GM19328 (cell line): ENCODE measurements at regions not wholly inside any gene's neighbourhood (a gene's known extent, or its start where the extent isn't known, plus 50 kb on each side); places are given as distances from the start of the nearest gene placed in this dataset.

Experiments
- ATAC-seq: cut with Tn5 transposase; IDR thresholded peaks from one replicate; pipeline ENCODE4 v1.9.1; 2021; ENCODE audit warnings: mild to moderate bottlenecking, moderate library complexity; ENCODE audit not compliant: unreplicated experiment

DNA sequence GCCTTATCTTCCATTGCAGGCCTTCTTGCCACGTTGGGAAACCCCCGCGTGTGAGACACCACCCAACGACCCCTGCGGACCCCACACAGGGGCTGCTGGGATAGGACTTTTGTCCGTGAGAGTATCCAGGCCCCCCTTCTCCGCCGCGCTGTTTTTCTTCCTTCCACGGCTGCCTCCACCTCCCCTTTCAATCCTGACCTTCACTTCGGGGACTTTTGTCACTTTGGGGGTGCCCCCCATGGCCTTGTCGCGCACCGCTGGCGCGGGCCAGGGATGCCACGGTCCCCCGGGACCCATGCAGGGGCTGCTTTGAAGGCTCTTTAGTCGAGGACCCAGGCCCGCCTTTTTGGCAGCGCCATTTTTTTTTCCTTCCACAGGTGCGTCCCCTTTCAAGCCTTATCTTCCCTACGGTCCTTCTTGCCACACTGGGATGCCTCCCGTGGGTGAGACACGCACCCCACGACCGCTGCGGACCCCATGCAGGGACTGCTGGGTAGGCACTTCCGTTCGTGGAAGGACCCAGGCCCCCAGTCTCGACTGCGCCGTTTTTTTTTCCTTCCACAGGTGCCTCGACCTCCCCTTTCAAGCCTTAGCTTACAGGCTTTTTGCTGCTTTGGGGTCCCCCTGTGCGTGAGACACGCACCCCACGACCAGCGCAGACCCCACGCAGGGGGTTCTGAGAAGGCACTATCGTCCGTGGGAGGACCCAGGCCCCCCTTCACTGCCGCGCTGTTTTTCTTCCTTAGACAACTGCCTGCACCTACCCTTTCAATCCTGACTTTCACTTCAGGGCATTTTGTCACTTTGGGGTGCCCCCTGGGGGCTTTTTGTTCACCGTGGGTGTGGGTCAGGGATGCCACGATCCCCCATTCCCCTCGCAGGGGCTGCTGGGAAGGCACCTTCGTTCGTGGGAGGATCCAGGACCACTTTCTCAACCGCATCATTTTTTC is 267.4 kb downstream of the ALG10 start:
- no peak for ATAC-seq

DNA sequence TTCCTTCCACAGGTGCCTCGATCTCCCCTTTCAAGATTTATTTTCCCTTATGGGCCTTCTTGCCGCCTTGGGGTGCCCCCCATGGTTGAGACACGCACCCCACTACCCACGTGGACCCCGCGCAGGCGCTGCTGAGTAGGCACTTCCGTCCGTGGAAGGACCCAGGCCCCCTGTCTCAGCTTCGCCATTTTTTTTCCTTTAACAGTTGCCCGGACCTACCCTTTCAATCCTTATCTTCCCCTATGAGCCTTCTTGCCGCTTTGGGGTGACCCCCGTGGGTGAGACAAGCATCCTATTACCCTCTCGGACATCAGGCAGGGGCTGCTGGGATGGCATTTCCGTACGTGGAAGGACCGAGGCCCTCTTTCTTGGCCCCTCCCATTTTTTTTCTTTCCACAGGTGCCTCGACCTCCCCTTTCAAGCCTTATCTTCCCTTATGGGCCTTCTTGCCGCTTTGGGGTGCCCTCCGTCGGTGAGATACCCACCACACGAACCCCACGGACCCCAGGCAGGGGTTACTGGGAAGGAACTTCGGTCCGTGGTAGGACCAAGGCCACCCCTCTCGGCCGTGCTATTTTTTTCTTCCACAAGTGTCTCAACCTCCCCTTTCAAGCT is 268.2 kb downstream of the ALG10 start:
- no peak for ATAC-seq

DNA sequence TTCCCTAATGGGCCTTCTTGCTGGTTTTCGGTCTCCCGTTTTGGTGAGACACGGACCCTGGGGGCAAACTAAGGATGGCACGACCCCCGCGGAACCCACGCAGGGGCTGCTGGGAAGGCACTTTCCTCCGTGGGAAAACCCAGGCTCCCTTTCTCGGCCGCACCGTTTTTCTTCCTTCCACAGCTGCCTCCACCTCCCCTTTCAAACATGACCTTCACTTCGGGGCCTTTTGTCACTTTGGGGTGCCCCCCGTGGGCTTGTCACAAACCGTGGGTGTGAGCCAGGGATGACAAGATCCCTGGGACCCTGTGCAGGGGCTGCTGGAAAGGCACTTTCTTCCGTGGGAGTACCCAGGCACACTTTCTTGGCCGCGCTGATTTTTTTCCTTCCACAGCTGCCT is 268.7 kb downstream of the ALG10 start:
- no peak for ATAC-seq

DNA sequence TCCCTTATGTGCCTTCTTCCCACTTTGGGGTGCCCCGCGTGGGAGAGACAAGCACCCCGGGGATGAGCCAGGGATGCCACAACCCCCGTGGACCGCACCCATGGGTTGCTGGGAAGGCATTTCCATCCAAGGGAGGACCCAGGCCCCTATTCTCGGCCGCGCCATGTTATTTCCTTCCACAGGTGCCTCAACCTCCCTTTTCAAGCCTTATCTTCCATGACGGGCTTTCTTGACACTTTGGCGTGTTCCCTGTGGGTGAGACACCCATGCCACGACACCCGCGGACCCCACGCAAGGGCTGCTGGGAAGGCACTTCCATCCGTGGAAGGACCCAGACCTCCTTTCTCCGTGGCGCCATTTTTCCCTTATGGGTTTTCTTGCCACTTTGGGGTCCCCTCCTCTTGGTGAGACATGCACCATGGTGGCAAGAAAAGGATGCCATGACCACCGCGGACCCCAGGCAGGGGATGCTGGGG is 269.2 kb downstream of the ALG10 start:
- no peak for ATAC-seq

DNA sequence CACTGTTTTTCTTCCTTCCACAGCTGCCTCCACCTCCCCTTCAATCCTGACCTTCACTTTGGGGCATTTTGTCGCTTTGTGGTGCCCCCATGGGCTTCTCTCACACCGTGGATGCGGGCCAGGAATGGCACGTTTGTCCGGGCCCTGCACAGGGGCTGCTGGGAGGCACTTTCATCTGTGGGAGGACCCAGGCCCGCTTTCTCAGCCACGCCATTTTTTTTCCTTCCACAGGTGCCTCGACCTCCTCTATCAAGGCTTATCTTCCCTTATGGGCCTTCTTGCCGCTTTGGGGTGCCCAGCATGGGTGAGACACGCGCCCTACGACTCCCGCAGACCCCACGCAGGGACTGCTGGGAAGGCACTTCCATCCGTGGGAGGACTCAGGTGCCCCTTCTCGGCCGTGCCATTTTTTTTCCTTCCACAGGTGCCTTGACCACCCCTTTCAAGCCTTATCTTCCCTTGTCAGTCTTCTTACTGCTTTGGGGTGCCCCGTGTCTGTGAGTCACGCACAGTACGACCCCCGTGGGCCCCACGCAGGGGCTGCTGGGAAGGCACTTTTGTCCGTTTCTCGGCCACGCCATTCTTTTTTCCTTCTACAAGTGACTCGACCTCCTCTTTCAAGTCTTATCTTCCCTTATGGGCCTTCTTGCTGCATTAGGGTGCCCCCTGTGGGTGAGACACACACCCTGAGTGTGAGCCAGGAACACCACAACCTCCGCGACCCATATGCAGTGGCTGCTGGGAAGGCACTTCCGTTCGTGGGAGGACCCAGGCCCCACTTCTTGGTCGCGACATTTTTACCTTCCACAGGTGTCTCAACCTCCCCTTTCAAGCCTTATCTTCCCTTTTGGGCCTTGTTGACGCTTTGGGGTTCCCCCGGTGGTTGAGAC is 270.7 kb downstream of the ALG10 start:
- no peak for ATAC-seq

DNA sequence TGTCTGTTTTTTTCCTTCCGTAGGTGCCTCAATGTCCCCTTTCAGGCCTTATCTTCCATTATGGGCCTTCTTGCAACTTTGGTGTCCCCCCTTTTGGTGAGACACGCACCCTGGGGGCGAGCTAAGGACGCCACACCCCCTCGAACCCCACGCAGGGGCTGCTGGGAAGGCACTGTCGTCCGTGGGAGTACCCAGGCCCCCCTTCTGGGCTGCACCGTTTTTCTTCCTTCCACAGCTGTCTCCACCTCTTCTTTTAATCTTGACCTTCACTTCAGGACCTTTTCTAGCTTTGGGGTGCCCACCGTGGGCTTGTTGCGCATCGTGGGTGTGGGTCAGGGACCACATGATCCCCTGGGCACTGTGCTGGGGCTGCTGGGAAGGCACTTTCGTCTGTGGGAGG is 271.8 kb downstream of the ALG10 start:
- no peak for ATAC-seq

DNA sequence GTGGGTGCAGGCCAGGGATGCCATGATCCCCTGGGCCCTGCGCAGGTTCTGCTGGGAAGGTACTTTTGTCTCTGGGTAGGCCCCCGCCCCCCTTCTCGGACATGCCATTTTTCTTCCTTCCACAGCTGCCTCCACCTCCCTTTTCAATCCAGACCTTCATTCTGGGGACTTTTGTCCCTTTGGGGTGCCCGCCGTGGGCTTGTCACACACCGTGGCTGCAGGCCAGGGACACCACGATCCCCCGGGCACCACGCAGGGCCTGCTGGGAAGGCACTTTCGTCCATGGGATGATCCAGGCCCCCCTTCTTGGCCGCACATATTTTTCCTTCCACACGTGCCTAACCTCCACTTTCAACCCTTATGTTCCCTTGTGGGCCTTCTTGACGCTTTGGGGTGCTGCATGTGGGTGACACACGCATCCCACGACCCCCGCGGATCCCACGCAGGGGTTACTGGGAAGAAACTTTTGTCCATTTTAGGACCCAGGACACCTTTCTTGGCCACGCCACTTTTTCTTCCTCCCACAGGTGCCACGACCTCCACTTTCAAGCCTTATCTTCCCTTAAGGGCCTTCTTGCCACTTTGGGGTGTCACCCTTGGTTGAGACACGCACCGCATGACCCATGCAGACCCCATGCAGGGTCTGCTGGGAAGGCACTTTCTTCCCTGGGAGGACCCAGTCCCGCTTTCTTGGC is 272.5 kb downstream of the ALG10 start:
- ATAC-seq, result no peak

DNA sequence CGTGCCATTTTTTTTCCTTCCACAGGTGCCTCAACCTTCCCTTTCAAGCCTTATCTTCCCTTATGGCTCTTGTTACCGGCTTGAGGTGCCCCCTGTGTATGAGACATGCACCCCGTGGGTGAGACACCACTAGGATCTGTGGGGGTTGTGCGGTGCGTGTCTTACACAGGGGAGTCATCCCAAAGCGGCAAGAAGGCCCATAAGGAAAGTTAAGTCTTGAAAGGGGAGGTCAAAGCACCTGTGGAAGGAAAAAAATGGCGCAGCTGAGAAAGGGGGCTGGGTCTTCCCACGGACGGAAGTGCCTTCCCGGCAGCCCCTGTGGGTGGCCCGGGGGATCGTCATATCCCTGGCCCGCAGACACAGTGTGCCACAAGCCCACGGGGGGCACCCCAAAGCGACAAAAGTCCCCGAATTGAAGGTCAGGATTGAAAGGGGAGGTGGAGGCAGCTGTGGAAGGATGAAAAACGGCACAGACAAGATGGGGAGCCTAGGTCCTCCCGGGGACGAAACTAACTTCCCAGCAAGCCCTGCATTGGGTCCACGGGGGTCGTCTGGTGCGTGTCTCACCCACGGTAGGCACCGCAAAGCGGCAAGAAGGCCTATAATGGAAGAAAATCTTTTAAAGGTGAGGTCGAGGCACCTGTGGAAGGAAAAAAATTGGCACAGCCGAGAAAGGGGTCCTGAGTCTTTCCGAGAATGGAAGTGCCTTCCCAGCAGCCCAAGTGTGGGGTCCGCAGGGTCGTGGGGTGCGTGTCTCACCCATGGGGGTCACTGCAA is 273.3 kb downstream of the ALG10 start:
- ATAC-seq, result no peak

DNA sequence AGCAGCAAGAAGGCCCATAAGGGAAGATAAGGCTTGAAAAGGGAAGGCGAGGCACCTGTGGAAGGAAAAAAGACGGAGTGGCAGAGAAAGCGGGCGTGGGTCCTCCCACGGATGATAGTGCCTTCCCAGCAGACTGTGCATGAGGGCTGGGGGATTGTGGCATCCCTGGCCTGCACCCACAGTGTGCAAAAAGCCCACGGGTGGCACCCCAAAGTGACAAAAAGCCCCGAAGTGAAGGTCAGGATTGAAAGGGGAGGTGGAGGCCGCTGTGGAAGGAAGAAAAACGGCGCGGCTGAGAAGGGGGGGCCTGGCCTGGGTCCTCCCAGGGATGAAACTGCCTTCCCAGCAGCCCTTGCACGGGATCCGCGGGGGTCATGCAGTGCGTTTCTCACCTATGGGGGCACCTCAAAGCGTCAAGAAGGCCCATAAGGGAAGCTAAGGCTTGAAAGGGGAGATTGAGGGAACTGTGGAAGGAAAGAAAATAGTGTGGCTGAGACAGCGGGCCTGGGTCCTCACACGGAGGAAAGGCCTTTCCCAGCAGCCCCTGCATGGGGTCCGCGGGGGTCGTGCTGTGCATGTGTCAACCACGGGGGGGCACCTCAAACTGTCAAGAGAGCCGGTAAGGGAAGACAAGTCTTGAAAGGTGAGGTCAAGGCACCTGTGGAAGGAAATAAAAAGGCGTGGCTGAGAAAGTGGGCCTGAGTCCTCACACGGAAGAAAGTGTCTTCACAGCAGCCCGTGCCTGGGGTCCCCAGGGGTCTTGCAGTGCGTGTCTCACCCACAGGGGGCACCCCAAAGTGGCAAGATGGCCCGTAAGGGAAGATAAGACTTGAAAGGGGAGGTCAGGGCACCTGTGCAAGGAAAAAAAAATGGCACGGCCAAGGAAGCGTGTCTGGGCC is 274.1 kb downstream of the ALG10 start:
- ATAC-seq, result no peak

DNA sequence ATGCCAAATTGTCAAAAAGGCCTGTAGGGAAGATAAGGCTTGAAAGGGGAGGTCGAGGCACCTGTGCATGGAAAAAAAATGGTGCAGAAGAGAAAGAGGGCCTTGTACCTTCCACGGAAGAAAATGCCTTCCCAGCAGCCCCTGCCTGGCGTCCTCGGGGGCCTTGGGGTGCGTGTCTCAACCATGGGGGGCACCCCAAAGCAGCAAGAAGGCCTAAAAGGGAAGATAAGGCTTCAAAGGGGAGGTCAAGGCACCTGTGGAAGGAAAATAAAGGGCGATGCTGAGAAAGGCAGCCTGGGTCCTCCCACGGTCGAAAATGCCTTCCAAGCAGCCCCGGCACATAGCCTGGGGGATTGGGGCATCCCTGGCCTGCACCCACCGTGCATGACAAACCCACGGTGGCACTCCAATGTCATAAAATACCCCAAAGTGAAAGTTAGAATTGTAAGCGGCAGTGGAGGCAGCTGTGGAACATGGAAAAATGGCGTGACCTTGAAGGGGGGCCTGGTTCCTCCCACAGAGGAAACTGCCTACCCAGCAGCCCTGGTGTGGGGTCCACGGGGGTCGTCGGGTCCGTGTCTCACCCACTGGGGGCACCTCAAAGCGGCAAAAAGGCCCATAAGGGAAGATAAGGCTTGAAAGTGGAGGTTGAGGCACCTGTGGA is 275.0 kb downstream of the ALG10 start:
- no peak for ATAC-seq

DNA sequence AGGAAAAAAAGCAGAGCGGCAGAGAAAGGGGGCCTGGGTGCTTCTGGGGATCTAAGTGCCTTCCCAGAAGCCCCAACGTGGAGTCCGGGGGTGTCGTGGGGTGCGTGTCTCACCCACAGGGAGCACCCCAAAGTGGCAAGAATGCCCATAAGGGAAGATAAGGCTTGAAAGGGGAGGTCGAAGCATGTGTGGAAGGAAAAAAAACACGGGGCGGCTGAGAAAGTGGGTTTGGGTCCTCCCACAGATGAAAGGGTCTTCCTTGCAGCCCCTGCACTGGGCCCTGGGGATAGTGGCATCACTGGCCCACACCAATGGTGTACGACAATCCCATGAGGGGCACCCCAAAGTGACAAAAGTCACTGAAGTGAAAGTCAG is 275.5 kb downstream of the ALG10 start:
- ATAC-seq, result no peak

DNA sequence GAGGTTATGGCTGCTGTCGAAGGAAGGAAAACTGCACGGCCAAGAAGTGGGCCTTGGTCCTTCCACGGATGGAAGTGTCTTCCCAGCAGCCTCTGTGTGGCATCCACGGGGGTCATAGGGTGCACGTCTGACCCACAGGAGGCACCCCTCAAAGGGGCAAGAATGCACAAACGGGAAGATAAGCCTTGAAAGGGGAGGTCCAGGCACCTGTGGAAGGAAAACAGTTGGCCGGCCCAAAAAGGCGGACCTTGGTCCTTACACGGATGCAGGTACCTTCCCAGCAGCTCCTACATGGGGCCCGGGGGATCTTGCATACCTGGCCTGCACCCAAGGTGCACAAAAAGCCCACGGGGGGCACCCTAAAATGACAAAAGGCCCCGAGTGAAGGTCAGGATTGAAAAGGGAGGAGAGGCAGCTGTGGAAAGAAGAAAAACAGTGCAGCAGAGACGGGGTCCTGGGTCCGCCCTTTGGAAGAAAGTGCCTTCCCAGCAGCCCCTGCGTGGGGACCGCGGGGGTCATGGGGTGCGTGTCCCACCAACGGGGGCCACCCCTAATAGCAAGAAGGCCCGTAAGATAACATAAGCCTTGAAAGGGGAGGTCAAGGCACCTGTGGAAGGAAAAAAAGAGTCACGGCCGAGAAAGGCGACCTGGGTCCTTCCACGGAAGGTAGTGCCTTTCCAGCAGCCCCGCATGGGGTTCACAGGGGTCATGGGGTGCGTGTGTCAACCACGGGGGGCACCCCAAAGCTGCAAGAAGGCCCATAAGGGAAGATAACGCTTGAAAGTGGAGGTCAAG is 276.1 kb downstream of the ALG10 start:
- no peak for ATAC-seq

DNA sequence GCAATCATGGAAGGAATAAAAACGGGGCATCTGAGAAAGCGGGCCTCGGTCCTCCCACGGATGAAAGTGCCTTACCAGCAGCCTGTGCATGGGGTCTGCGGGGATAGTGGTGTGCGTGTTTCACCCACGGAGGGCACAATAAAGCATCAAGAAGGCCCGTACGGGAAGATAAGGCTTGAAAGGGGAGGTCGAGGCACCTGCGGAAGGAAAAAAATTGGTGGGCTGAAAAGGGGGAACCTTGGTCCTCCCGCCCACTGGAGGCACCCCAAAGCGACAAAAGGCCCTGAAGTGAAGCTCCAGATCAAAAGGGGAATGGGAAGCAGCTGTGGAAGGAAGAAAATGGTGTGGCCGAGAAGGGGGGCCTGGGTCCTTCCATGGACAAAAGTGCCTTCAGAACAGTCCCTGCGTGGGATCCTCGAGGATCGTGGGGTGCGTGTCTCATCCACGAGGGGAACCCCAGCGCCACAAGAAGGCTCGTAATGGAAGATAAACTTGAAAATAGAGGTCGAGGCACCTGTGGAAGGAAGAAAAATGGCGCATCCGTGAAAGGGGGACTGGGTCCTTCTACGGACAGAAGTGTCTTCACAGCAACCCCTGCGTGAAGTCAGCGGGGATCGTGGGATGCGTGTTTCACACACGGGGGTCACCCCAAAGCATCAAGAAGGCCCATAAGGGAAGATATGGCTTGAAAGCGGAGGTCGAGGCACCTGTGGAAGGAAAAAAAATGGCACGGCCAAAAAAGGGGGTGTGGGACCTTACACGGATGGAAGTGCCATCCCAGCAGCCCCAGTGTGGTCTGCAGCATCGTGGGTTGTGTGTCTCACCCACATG is 276.9 kb downstream of the ALG10 start:
- no peak for ATAC-seq

DNA sequence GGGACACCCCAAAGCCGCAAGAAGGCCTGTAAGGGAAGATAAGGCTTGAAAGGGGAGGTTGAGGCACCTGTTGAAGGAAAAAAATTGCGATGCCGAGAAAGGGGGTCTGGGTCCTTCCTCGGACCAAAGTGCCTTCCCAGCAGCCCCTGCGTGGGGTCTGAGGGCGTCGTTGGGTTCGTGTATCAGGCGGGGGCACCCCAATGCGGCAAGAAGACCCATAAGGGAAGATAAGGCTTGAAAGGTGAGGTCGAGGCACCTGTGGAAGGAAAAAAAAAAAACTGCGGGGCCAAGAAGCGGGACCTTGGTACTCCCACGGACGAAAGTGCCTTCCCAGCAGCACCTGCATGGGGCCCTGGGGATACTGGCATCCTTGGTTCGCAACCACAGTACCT is 277.5 kb downstream of the ALG10 start:
- ATAC-seq, result no peak

DNA sequence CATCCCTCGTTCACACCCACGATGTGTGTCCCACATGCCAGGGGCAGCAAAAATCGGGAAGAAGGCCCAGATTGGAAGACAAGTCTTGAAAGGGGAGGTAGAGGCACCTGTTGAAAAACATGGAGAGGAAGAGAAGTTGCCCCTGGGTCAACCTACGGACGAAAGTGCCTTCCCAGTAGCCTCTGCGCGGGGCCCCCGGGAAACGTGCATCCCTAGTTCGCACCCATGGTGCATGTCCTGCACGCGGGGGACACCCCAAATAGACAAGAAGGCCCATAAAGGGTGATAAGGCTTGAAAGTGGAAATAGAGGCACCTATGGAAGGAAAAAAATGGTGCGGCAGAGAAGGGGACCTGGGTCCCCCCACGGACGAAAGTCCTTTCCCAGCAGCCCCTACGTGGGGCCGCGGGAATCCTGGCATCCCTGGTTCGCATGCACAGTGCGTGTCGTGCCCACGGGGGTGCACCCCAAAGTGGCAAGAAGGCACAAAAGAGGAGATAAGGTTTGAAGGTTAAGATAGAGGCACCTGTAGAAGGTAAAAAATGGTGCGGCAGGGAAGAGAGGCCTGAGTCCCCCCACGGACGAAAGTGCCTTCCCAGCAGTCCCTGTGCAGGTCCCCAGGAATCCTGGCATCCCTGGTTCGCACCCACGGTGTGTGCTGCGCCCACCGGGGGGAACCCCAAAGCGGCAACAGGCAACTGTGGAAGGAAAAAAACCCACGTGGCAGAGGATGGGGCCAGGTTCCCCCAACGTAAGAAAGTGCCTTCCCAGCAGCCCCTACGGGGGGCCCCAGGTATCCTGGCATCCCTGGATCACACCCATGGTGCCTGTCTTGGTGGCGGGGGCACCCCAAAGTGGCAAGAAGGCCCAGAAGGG is 278.3 kb downstream of the ALG10 start:
- ATAC-seq, result no peak
